GM23338 (cell line): ENCODE measurements at regions not wholly inside any gene's neighbourhood (a gene's known extent, or its start where the extent isn't known, plus 50 kb on each side); places are given as distances from the start of the nearest gene placed in this dataset.
"Not testable (repeated sequence)": the region's sequence is repeated elsewhere in the genome, so short reads cannot be mapped to it uniquely, and the experiment has no call there.

ENCODE experiments used
- ATAC-seq: fragments of 200-7000 bp; cut with Tn5 transposase; 3 replicates; pipeline ENCODE4 v1.9.1; 2020
- DNase-seq: peaks from one replicate; pipeline ENCODE4 v3.0.0-alpha.2; 2015; ENCODE audit warnings: low spot score
- H2AFZ ChIP-seq: fragments of 200-600 bp; sonication (generic); 2 replicates; pipeline ENCODE4 v1.8.0; 2016; ENCODE audit warnings: antibody characterized with exemption, mild to moderate bottlenecking, moderate library complexity
- H3F3A ChIP-seq: fragments of 200-600 bp; sonication (generic); replicated peaks from 2 replicates; pipeline ENCODE4 v1.8.0; 2017; ENCODE audit warnings: antibody characterized with exemption, mixed run types, low read depth
- H3K27ac ChIP-seq: fragments of 200-600 bp; sonication (generic); 2 replicates; pipeline ENCODE4 v1.6.1; 2016; ENCODE audit warnings: low read depth
- H3K27me3 ChIP-seq: fragments of 200-600 bp; sonication (generic); 2 replicates; pipeline ENCODE4 v1.8.0; 2016; ENCODE audit warnings: mild to moderate bottlenecking, mixed run types, moderate library complexity; ENCODE audit not compliant: insufficient read depth
- H3K36me3 ChIP-seq: fragments of 200-600 bp; sonication (generic); 2 replicates; pipeline ENCODE4 v1.8.0; 2016; ENCODE audit warnings: mild to moderate bottlenecking; ENCODE audit not compliant: insufficient read depth
- H3K4me1 ChIP-seq: fragments of 200-600 bp; sonication (generic); 2 replicates; pipeline ENCODE4 v1.8.0; 2016; ENCODE audit warnings: mild to moderate bottlenecking, moderate library complexity; ENCODE audit not compliant: insufficient read depth
- H3K4me2 ChIP-seq: fragments of 200-600 bp; sonication (generic); 2 replicates; pipeline ENCODE4 v1.7.1; 2017; ENCODE audit warnings: mixed run types
- H3K4me3 ChIP-seq: fragments of 200-600 bp; sonication (generic); 2 replicates; pipeline ENCODE4 v1.6.1; 2016; ENCODE audit warnings: mixed run types
- H3K79me2 ChIP-seq: fragments of 200-600 bp; sonication (generic); replicated peaks from 2 replicates; pipeline ENCODE4 v1.8.0; 2017; ENCODE audit warnings: mild to moderate bottlenecking; ENCODE audit not compliant: insufficient read depth
- H3K9me2 ChIP-seq: fragments of 200-600 bp; sonication (generic); 2 replicates; pipeline ENCODE4 v1.8.0; 2017; ENCODE audit not compliant: insufficient read depth
- H4K20me1 ChIP-seq: fragments of 200-600 bp; sonication (generic); replicated peaks from 2 replicates; pipeline ENCODE4 v1.8.0; 2017; ENCODE audit warnings: mild to moderate bottlenecking; ENCODE audit not compliant: insufficient read depth
- H3K27ac Mint-ChIP-seq: 2 replicates; pipeline ENCODE4 v1.8.0; 2020; ENCODE audit warnings: inconsistent platforms, mild to moderate bottlenecking, moderate library complexity, mixed read lengths
- H3K27me3 Mint-ChIP-seq: 3 replicates; pipeline ENCODE4 v1.8.0; 2022; ENCODE audit warnings: low read depth, mild to moderate bottlenecking, moderate library complexity, mixed read lengths, inconsistent platforms; ENCODE audit not compliant: insufficient read depth, poor library complexity
- H3K36me3 Mint-ChIP-seq: 3 replicates; pipeline ENCODE4 v1.8.0; 2021; ENCODE audit warnings: low read depth, mild to moderate bottlenecking, inconsistent platforms, moderate library complexity, mixed read lengths
- H3K4me1 Mint-ChIP-seq: 3 replicates; pipeline ENCODE4 v1.8.0; 2020; ENCODE audit warnings: mild to moderate bottlenecking, inconsistent platforms, mixed read lengths
- H3K4me3 Mint-ChIP-seq: 3 replicates; pipeline ENCODE4 v1.8.0; 2021; ENCODE audit warnings: moderate library complexity, mild to moderate bottlenecking, inconsistent platforms, mixed read lengths
- H3K9me3 Mint-ChIP-seq: 3 replicates; pipeline ENCODE4 v1.8.0; 2020; ENCODE audit warnings: moderate library complexity, mild to moderate bottlenecking, inconsistent platforms, mixed read lengths
- CREB1 ChIP-seq: fragments of 250-450 bp; sonication (Bioruptor Pico); IDR thresholded peaks from 2 replicates; pipeline ENCODE4 v1.5.0; 2020; ENCODE audit warnings: low read depth, mild to moderate bottlenecking, moderate library complexity
- CTCF ChIP-seq, 2 experiments: fragments of 200-600 bp in 1 of 2; sonication (generic) in 1 of 2; conservative IDR thresholded peaks; 2 replicates each; pipeline versions ENCODE4 v1.5.1 to v1.6.1; 2016 to 2017; ENCODE audit warnings: antibody characterized with exemption in 2 of 2, low read depth in 2 of 2, mild to moderate bottlenecking in 2 of 2, moderate library complexity in 1 of 2
- ETS1 ChIP-seq: IDR thresholded peaks from 2 replicates; pipeline ENCODE4 v1.6.1; 2016; ENCODE audit warnings: antibody characterized with exemption
- JUNB ChIP-seq: IDR thresholded peaks from one replicate; pipeline ENCODE4 v1.6.1; 2016; ENCODE audit warnings: antibody characterized with exemption; ENCODE audit not compliant: unreplicated experiment
- NANOG ChIP-seq: IDR thresholded peaks from 2 replicates; pipeline ENCODE4 v1.6.1; 2016; ENCODE audit warnings: antibody characterized with exemption, borderline replicate concordance
- POLR2AphosphoS5 ChIP-seq: IDR thresholded peaks from 2 replicates; pipeline ENCODE4 v1.6.1; 2016; ENCODE audit warnings: antibody characterized with exemption, low read depth
- ZNF114 ChIP-seq: fragments of 250-450 bp; sonication (Bioruptor Pico); IDR thresholded peaks from 2 replicates; pipeline ENCODE4 v1.5.0; 2020; ENCODE audit warnings: mild to moderate bottlenecking, moderate library complexity

DNA sequence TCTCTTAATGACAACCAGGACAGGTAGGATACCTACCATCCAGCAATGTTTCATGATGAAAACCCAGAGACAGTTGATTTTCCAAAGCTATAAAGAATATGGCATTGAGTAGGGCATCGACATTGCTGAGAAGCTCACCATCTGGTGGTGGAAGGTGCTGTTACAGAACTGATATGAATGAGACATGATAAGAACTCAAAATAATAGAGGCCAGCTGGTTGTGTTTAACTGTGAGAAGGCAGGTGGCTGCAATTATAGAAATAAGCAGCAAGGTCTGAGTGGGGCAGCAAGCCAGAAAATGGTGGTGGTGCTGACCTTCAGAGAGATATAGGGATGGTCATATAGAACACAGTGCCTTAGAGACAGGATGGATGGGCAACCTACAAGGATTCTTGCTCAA is 449.7 kb downstream of the BTG1 start:
- no peaks in the 10 kb centered on the region for H3K4me1 ChIP-seq
- peaks cover 12% of the 10 kb centered on the region; the same call in 1 of the 2 replicates for H3K9me2 ChIP-seq
- Mint-ChIP-seq H3K36me3 (peaks cover 3% of the 10 kb centered on the region; the same call in 1 of the 3 replicates), H3K4me1 (no peaks in the 10 kb centered on the region), H3K9me3 (peaks cover 6% of the 10 kb centered on the region; the same call in 1 of the 3 replicates), H3K27ac (no peak overlapping the region), H3K27me3 (no peaks in the 10 kb centered on the region), H3K4me3 (no peak overlapping the region)
- no peaks in the 10 kb centered on the region; the same call in 1 of the 2 replicates for H3K36me3 ChIP-seq
- H4K20me1 ChIP-seq, result no peaks in the 10 kb centered on the region
- no peak for DNase-seq
- no peak overlapping the region for H3K27ac ChIP-seq
- no peak overlapping the region for H3K4me2 ChIP-seq
- no peak for ATAC-seq
- H3K27me3 ChIP-seq, result no peaks in the 10 kb centered on the region
- H3K4me3 ChIP-seq, result no peak overlapping the region
- no peak overlapping the region for H2AFZ ChIP-seq
- H3K79me2 ChIP-seq, result no peaks in the 10 kb centered on the region
- peak; percentile 8 to 15; a peak in 2 of 4 replicates for TF ChIP-seq CTCF (conservative IDR thresholded peaks at IDR 0.05; ENCODE audit: low read depth in 2 of 2)
- no peak for TF ChIP-seq NANOG
- H3F3A ChIP-seq, result no peaks in the 10 kb centered on the region

DNA sequence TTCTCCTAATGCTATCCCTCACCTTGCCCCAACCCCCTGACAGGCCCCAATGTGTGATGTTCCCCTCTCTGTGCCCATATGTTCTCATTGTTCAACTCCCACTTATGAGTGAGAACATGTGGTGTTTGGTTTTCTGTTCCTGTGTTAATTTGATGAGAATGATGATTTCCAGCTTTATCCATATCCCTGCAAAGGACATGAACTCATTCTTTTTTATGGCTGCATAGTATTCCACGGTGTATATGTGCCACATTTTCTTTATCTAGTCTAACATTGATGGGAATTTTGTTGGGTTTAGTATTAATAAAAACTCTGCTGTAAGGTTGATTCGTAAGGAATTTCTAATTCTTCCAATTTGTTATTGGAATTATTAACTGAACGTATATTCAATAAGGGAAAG is 450.2 kb downstream of the BTG1 start:
- H3K36me3 ChIP-seq, DNase-seq, H3K4me1 Mint-ChIP-seq, ATAC-seq, H3K27me3 ChIP-seq, H3K79me2 ChIP-seq, H3K4me3 ChIP-seq, H3K27ac ChIP-seq, H3F3A ChIP-seq, H3K36me3 Mint-ChIP-seq, H4K20me1 ChIP-seq, H3K4me2 ChIP-seq, H3K27me3 Mint-ChIP-seq, H3K4me3 Mint-ChIP-seq, H3K4me1 ChIP-seq, H3K9me3 Mint-ChIP-seq, H2AFZ ChIP-seq, H3K27ac Mint-ChIP-seq: not testable (repeated sequence)
- H3K9me2 ChIP-seq, result peaks cover 12% of the 10 kb centered on the region; the same call in 1 of the 2 replicates

DNA sequence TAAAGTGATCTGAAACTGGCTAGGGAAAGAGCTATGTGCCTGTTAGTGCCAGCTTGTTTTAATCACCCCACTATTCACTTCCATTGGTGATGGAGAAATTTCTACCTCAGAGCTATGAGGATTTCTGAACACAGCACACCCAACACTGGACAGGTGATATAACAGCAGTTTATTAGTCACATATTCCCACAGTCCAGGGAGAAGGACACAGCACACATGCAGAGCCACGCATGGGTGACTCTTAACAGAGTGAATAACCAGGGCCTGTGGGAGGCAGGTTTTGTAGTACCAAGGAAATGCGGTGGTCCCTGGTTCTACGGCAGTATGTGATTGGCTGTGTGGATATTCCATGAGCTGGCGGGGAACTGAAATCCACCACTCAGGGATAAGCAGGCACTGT is 455.1 kb downstream of the BTG1 start:
- Mint-ChIP-seq H3K4me1 (no peaks in the 10 kb centered on the region), H3K36me3 (no peaks in the 10 kb centered on the region), H3K27me3 (no peaks in the 10 kb centered on the region), H3K27ac (no peak overlapping the region), H3K9me3 (peaks cover 3% of the 10 kb centered on the region; the same call in 1 of the 3 replicates), H3K4me3 (no peak overlapping the region)
- Histone ChIP-seq H3K27ac (no peak overlapping the region), H3F3A (no peaks in the 10 kb centered on the region), H3K4me1 (no peaks in the 10 kb centered on the region), H3K36me3 (no peaks in the 10 kb centered on the region), H3K9me2 (no peaks in the 10 kb centered on the region), H3K4me2 (no peak overlapping the region), H3K4me3 (no peak overlapping the region), H4K20me1 (no peaks in the 10 kb centered on the region), H3K79me2 (no peaks in the 10 kb centered on the region), H3K27me3 (no peaks in the 10 kb centered on the region), H2AFZ (no peak overlapping the region)
- DNase-seq, result no peak
- no peak for ATAC-seq
- no peak for TF ChIP-seq ETS1
- TF ChIP-seq ZNF114 (CRISPR knock-in tag), result no peak
- no peak for TF ChIP-seq CTCF (conservative IDR thresholded peaks at IDR 0.05; ENCODE audit: low read depth in 2 of 2)
- no peak for TF ChIP-seq JUNB
- no peak for TF ChIP-seq POLR2AphosphoS5
- TF ChIP-seq CREB1 (CRISPR knock-in tag), result no peak
